GM19025 (cell line): ENCODE measurements at regions not wholly inside any gene's neighbourhood (a gene's known extent, or its start where the extent isn't known, plus 50 kb on each side); places are given as distances from the start of the nearest gene placed in this dataset.

Source experiments
- ATAC-seq: cut with Tn5 transposase; IDR thresholded peaks from one replicate; pipeline ENCODE4 v1.9.1; 2021; ENCODE audit warnings: mild to moderate bottlenecking, low read depth, moderate library complexity; ENCODE audit not compliant: unreplicated experiment

DNA sequence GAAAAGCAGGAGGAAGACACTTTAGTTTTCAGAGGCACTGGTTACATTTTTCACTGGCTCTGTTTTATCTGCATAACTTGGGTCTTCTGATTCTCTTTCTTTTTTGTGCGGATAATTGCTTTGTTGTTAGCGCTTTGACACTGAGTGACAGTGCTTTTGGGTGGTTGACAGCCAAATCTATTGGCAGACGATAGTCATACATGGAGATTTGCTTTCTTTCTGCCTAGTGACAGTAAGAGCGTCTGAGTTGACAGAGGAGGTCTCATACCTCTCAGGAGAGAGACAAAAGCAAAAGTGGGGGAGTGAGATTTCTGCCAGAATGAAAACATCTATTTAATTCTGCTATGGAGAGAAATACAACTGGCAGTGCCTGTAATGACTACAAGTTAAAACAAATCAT lies 2278.0 kb upstream of the WWC1 start:
- no peak for ATAC-seq

DNA sequence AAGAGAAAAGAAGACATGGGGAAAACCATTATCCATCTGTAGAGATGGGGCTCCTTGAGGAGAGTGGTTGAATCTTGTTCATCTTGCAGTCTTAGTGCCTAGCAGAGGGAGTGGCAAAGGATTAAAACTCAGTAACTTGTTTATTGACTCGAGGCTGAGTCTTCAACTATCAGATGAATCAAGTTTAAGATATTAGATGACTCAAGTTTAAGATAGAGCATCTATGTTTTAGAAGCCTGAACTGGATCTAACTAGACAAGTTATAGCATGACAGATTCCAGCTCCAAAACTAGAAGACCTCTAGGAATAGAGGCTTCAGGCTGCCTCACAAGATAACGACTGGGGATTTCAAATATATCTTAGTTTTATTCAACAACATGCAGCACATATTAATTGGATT lies 2277.2 kb upstream of the WWC1 start:
- ATAC-seq: no peak

DNA sequence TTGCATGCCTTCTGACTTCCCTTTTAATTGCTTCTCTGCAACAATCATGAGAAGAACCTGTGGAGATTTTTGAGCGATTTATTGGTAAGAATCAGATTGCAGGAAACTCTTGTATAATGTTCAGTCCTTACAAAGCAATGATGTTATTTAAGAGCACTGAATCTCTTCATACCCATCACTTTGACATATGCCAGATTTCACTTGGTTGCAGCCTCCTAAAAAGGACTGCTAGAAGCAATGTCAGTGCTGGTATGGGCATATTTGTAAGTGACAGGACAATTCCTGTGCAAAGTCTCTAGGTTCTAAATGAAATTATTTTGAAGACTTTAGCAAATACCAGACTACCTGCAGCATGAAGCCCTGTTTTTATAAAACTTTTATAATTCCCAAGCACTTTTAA lies 2272.7 kb upstream of the WWC1 start:
- no peak for ATAC-seq

DNA sequence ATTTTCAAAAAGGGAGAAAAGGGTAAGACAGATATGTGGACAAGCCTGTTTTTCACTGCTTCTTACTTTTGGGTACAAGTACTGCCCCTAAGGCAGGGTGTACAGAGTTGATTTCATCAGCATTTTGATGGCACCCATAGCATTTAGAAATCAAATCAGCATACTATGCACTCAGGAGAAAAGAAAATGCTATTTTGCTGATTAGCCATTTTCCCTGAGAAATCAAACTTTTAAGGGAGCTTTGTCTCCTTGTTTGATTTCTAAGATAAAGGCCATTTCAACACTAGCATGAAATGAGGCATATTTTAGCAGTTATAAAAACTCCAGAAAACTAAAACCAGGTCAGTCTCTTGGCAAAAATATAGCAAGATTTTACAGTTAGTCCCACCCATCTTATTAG lies 2269.4 kb upstream of the WWC1 start:
- no peak for ATAC-seq

DNA sequence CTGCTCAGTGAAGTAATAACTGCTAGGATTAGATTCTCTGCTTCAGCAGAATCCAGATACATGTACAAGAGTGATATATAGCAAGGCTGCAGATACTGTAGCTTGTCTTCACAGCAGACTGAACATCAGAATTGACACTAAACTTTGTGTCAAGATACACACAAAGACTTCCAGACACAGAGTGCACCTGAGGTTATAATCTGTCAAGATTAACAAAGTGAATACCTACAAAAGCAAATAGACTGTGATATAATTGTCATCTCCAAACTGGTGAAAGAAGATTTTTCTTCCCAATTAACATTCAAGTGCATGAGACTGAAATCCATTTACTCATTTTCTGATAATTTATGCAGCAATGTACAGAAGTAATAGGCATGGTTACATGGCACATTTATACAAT lies 2266.5 kb upstream of the WWC1 start:
- ATAC-seq: no peak

DNA sequence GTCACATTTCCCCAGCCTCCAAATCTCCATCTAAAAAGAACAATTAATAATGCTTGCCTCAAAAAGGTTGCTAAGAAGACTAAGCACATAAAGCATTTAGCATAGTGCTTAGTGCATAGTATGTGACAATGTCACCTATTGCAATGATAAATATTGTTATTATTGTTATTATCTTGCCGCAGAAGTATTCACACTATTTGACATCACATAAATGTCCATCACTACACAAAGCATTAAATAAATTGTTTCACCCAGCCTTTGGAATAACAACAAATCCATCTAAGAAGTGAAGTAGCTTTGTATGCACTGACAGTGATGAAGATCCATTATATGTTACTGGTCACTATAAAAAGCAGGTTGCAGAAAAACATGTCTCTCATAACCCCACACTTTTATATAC lies 2263.9 kb upstream of the WWC1 start:
- ATAC-seq: no peak

DNA sequence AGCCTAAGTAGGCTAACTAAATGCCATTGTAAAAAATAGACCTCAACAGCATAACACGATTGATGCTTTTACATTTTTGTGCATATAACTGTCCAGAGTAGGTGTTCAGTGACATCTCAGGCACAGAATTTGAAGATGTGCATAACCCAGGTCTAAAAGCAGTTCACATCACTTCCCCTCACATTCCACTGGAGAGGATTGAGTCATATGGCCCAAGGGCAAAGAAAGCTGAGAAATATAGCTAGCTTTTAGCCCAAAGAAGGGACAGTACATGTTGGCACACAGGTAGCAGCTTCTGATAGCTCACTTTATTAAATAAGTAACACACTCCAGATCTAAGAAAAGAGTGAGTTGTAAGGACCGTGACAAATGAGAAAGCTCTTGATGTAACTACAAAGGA lies 2259.5 kb upstream of the WWC1 start:
- ATAC-seq: no peak

DNA sequence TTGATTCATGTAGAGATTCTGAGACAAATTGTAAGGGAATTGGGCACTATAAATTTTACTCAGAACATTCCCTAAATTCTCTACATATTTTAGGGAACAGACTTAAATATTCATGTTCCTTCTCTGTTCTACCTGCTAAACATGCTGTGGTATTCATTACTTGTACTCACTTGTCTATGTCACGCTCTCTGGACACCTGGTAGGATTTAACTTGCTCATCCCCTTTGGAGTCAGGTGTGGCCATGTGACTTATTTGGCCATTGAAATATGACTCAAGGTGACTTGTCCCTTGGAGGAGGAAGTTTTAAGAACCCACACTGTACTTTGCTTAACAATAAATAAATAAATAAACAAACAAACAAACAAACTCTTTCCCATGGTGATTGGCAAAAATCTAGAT lies 2258.8 kb upstream of the WWC1 start:
- no peak for ATAC-seq

DNA sequence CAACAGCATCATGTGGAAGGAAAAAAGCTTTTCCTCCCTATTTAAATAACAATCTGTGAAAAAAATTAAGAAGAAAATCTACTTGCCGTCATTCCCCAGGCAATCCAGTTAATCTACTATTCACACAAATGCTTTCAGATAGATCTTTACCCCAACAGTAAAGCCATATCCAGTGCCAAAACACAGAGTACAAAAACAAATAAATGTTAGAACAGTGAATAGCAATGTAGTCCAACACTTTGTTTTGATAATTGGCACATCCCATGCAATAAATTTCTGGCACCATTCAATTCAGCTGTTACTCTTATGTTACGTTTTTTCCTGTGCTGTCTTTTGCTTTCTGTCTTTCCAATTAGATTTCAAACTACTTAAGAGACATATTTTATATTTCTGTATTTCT lies 2245.5 kb upstream of the WWC1 start:
- ATAC-seq: no peak

DNA sequence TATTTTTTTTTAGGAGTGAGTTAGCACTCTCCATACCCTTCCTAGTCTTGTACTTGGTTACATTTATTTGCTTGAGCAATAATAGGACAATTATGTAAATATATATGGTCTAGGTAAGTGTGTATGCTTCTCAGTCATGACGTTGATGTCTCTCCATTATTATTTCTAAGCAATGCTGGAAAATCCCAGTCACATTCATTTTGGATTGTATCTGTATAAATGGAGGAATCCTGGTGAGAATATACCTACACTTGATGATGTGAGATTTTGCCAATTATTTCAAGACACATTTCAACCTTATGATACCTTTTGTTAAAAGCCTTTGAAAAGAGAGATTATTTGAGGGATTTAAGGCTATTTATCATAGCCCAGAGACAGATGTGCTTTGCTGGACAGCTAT lies 2244.5 kb upstream of the WWC1 start:
- no peak for ATAC-seq

DNA sequence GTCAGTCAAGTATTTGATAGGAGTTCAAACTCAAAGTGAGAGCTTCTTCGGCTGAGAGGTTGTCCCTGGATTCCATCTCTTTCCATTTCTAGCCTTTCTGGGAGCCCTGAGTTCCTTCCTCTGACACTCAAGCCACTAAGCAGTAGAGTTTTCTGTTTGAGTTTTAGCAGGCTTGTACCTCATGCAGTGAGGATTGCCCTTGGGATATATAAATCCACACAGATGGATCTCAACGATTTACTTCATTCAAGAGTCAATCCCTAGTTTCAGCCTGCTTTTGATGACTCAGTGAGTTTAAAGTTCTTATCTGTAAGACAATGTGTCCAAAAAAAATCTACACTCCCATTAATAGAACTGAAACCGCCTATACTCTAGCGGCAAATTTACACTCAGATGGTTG lies 2240.9 kb upstream of the WWC1 start:
- no peak for ATAC-seq

DNA sequence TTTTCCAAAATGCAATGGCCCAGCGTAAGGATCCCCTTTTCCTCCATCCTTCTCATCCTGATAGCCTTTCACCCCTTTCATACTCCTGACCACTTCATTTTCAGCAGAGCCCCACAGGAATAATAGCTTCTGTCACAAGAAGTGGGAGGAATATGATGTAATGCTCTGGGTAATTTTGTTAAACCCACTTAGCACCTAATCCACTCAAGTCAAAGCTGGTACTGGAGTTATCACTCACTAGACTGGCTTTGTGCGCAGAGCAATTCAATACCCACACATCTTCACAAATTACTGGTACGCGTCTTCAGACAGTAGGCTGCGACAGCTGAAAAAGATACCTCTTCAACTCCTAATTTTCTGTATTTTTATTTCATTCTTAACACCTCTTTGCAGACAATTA lies 2232.8 kb upstream of the WWC1 start:
- no peak for ATAC-seq

DNA sequence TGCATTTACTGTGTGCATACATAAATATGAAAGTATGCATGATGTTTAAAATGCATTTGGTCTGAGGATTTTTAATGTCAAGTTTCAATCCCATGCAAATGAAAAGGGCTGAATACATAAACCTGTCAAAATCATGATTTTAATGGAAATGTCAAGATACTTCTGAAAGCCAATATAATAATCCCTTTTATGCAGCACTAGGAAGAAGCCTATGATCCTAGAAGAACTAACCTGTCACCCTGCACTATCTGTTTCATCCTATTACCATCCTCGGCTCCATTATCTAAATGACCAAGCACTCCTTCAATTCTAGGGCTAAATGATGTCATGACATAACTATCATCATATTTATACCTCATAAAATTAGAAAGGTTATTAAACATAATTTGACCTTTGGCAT lies 2229.4 kb upstream of the WWC1 start:
- no peak for ATAC-seq

DNA sequence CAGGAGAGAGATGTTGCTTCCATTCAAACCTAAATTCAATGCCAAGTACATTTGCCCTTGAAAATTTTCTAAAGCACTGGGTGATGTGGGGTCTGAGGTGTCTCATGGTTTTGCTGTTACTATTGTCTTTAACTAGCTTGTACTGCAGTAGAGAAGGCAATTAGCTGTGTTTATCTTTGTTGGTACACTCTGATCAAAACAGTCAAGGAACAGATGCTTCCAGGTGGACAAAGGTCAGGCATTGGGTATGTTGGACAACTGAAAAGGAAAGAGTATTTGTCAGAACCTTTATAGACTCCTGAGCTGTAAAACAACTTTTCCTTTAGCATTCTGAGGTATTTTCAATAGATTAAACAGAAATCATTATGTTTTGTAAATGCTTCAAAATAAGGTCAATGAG lies 2228.7 kb upstream of the WWC1 start:
- no peak for ATAC-seq

DNA sequence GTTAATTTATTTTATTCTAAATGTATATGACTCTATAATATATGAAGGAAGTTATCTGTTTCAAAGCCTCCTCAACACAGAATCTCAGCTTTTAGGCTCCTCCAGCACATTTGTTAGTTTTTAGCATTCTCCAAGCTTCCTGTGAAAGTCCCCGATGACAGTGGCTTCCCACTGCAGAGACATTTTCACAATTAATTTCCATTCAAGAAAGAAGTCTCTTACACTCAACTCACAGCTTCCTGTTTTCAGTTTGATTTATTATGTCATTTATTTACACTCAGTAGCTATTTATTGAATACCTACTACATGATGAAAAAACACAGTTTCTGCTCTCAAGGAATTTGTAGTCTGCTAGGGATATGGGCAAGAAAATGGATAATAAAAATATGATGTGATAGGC lies 2228.2 kb upstream of the WWC1 start:
- no peak for ATAC-seq

DNA sequence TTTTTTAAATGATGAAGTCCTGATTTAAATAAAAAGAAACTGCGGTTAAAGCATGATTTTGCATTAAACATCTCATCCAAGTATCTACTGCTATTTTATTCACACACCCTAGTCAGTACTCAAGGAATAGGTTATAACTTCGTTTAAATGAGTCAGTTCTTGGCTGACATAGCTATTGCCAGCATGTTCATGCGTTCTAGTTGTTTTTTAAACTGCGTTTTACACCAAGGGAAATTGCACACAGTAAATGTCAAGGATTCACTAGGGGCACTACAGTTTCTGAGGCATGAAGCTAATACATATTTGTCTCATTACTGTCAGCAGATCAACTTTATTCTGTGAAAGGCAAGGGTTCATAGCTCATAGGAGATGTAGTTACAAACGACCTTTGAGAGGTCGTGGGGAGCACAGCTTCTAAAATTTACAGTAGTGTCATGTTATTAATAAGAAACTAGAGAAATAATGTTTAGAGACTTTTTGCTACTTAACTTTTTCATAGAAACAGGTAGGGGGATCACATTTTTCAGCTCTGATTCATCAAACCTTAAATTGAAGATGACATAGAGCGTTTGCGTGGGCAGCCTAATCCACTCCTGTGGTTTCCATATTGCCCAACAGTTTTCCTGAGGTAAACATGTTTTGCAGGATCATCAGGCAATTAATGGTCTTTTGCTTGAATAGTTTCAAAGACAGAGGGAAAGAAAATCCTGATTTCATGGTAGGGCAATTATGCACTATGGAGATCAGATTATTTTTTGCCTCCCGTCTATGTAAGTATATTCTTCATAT lies 2222.7 kb upstream of the WWC1 start:
- no peak for ATAC-seq

DNA sequence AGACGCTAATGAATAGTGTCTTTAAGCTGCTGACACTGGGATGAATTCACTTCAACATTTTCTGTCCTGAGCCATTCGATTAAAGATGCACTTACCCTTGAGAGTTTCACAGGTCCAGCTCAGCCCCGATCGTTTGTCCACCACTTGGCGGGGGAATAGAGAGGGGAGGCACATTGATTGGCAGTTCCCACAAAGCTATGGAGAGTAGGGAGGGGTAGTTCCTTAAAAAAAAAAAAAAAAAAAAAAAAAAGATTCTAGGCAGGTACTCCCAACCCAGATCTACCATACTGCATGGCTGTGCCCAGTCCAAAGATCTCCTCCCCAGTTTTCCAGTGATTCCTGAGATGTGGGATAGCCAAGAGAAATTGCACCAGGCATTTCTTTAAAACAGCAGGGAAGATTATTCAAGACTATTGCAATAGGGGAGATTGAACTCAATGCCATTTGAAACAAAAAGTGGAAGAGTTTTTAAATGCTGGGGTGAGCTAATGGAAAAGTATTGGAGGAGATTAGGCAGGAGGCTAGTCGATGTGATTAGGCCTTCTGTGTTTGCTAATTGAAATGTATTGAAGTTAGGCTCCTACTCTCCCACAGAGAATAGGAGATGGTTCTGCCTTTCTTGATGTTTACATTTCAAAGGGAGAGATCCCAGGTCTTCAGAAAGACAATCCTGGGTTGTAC lies 2217.4 kb upstream of the WWC1 start:
- ATAC-seq: no peak

DNA sequence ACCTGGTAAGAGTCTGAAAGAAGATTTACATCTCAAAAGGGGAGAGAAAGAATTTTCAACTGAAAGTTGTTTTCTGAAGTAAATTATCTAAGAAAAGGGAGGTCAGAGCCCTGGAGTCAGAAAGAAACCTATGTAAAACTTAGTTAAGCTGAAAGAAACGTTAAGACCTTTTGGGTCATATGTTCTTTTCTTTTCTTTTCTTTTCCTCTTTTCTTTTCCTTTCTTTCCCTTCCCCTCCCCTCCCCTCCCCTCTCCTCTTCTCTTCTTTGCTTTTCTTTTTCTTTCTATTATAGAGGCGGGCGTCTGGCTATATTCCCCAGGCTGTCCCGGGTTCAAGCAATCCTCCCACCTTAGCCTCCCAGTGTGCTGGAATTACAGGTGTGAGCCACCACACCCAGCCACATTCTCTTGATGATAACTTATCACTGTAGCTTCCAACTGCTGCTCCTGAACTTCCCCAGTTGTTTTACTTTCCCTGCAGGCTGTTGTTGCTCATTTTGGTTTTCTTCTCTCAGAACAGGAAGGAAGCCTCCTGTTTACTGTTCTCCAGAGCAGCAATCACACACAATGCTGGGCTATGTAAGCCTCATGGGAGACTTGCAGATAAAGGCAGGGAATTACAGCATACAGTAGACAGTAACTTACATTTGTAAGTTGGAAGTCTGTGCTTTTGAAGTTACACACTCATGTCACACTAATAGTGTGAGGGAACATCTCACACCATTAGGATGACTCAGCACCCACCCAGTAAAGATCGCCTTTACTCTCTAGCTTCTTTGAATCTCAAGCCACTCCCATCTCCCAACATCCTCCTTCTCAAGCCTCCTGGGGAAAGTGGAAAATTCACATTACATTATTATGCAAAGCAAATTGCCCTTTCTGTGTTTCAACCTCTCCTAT lies 2216.6 kb upstream of the WWC1 start:
- ATAC-seq: no peak

DNA sequence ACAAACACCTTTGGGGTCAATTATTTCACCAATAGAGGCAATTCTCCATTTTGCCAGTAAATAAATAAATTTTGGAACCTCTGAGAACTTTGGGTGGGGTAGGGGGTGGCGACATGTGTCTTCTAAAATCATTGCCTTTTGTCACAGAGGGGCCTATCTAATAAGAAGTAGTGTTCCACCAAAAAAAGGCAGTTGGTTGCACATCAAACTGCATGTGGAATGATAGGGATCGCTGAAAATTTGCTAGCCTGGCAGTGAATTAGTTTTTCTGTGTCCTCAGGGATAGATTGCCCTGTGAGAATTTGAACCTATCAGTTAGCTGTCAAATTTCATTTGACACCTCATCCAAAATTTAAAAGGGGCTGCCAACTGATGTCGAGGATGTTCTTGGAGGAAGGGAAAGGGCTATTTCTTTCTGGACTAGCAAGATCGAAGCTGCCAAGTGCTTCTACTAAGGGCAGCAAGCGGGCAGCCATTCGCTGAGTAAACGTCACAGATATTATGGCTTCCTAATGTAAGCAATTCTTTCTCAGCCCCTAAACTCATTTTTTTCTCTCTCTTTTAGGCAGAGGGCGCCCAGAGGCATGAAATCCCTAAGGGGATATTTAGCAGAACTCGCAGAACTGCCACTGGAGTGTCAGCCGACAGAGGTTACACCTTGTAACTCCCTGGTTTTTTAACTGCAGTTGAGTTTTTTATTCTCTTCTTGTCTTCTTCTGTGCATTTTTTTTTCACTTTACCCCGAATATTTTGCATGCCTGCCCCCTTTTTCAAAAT lies 2208.1 kb upstream of the WWC1 start:
- ATAC-seq: no peak

DNA sequence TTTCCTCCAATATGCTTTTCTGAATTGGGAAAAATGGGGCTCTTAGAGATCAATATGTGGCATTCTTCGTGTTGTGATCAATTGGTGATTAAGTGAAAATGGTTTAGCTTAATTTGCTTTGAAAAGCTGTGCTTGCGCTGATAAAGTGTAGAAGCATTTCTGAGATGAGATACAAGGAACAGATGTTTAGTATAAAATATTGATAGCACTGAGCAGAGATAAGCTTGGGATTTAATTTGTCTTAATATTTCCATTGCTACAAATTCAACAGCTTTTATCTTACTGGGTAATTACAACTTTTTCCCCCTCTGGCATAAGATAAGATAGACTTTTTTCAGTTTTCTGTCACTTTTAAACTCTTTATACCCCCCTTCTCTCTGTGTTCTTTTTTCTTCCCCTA lies 2204.9 kb upstream of the WWC1 start:
- no peak for ATAC-seq
